Erythroblast (primary cell): ENCODE measurements at regions not wholly inside any gene's neighbourhood (a gene's known extent, or its start where the extent isn't known, plus 50 kb on each side); places are given as distances from the start of the nearest gene placed in this dataset.
"Not testable (repeated sequence)": the region's sequence is repeated elsewhere in the genome, so short reads cannot be mapped to it uniquely, and the experiment has no call there.

Experiments used
- DNase-seq, 2 experiments: peaks; one replicate each; lab custom pipeline; 2025; lab: John Stamatoyannopoulos, UW
- GATA1 ChIP-seq: IDR thresholded peaks from 2 replicates; pipeline ENCODE4 v1.6.1; 2011; ENCODE audit warnings: low read depth, mild to moderate bottlenecking, control low read depth, low read length, moderate library complexity
- POLR2A ChIP-seq: IDR thresholded peaks from 2 replicates; pipeline ENCODE4 v1.6.1; 2011; ENCODE audit warnings: mild to moderate bottlenecking, low read length

- no peak for DNase-seq
- TF ChIP-seq GATA1 (no peak), POLR2A (no peak)
Measured at GRCh38 chr1:60681095-60681860, 401.1 kb upstream of the NFIA start.

GRCh38 chr1:60679524-60680375 lies 402.6 kb upstream of the NFIA start:
- DNase-seq, result no peak
- no peak for TF ChIP-seq POLR2A
- TF ChIP-seq GATA1, result no peak

- TF ChIP-seq POLR2A, result no peak
- no peak for TF ChIP-seq GATA1
- no peak for DNase-seq
Measured at GRCh38 chr1:60678802-60679201, 403.6 kb upstream of the NFIA start.

GRCh38 chr1:60678391-60678790 lies 404.0 kb upstream of the NFIA start:
- no peak for TF ChIP-seq POLR2A
- TF ChIP-seq GATA1, result no peak

GRCh38 chr1:60672449-60672848 lies 409.9 kb upstream of the NFIA start:
- no peak for DNase-seq
- TF ChIP-seq POLR2A (no peak), GATA1 (no peak)

More at GRCh38 chr1:60678391-60678790, 404.0 kb upstream of the NFIA start:
- no peak for DNase-seq

GRCh38 chr1:60670302-60670701 lies 412.1 kb upstream of the NFIA start:
- TF ChIP-seq GATA1 (no peak), POLR2A (no peak)
- no peak for DNase-seq

- no peak for TF ChIP-seq POLR2A
- TF ChIP-seq GATA1, result no peak
Measured at GRCh38 chr1:60668585-60668984, 413.8 kb upstream of the NFIA start.

GRCh38 chr1:60665311-60665710 lies 417.1 kb upstream of the NFIA start:
- DNase-seq, result no peak
- no peak for TF ChIP-seq GATA1
- no peak for TF ChIP-seq POLR2A

More at GRCh38 chr1:60668585-60668984, 413.8 kb upstream of the NFIA start:
- no peak for DNase-seq

- TF ChIP-seq POLR2A (no peak), GATA1 (no peak)
- no peak for DNase-seq
Measured at GRCh38 chr1:60664086-60664625, 418.2 kb upstream of the NFIA start.

- DNase-seq, result no peak
- TF ChIP-seq POLR2A, result no peak
- TF ChIP-seq GATA1, result no peak
Measured at GRCh38 chr1:60662486-60663044, 419.8 kb upstream of the NFIA start.

- no peak for DNase-seq
- TF ChIP-seq GATA1, result no peak
- TF ChIP-seq POLR2A, result no peak
Measured at GRCh38 chr1:60657926-60658325, 424.4 kb upstream of the NFIA start.

- no peak for TF ChIP-seq GATA1
- no peak for TF ChIP-seq POLR2A
- no peak for DNase-seq
Measured at GRCh38 chr1:60655679-60656355, 426.5 kb upstream of the NFIA start.

GRCh38 chr1:60640033-60640551 lies 442.3 kb upstream of the NFIA start:
- not testable (repeated sequence) for DNase-seq
